A549 (cell line): ENCODE measurements at regions not wholly inside any gene's neighbourhood (a gene's known extent, or its start where the extent isn't known, plus 50 kb on each side); places are given as distances from the start of the nearest gene placed in this dataset.

Experiments
- ATAC-seq, 2 experiments: fragments of 200-7000 bp in 1 of 2; fragments of >200 bp in 1 of 2; cut with Nextera tagmentation in 1 of 2; cut with Tn5 transposase in 1 of 2; 3 replicates each; pipeline versions ENCODE4 v1.8.0 to v1.9.1; 2018 to 2020; ENCODE audit warnings: mild to moderate bottlenecking in 1 of 2, moderate library complexity in 1 of 2
- CTCF ChIA-PET: fragments of 300-600 bp; sonication (Branson Sonifier 250); formaldehyde crosslinking; extraction: SDS; loops from one replicate; lab custom pipeline; 2021; ENCODE audit warnings: antibody characterized with exemption, inconsistent platforms; lab: Yijun Ruan, JAX
- POLR2A ChIA-PET: fragments of 350-600 bp; formaldehyde crosslinking; extraction: SDS; loops from one replicate; lab custom pipeline; 2021; ENCODE audit warnings: antibody characterized with exemption, inconsistent platforms; lab: Yijun Ruan, JAX
- DNase-seq, 2 experiments: peaks; one replicate each; pipeline versions ENCODE4 v3.0.0 to v3.0.0-alpha.2; 2011 to 2016; ENCODE audit warnings: low read depth in 1 of 2, low spot score in 1 of 2
- FAIRE-seq: peaks from 2 replicates; lab custom pipeline; 2011; peaks lifted over from hg19 to GRCh38; lab: Jason Lieb, UNC
- H3K27ac ChIP-seq, 2 experiments: fragments of >200 bp; sonication (Bioruptor Twin); formaldehyde crosslinking; 3 replicates each; pipeline ENCODE4 v1.5.1; 2016 to 2017
- H3K4me1 ChIP-seq: fragments of >200 bp; sonication (Bioruptor Twin); formaldehyde crosslinking; 3 replicates; pipeline ENCODE4 v1.6.1; 2016
- H3K4me2 ChIP-seq: fragments of >200 bp; sonication (Bioruptor Twin); formaldehyde crosslinking; 3 replicates; pipeline ENCODE4 v1.6.1; 2016
- H3K4me3 ChIP-seq: fragments of >200 bp; sonication (Bioruptor Twin); formaldehyde crosslinking; 3 replicates; pipeline ENCODE4 v1.5.1; 2016
- H3K9me3 ChIP-seq: fragments of >200 bp; sonication (Bioruptor Twin); formaldehyde crosslinking; 3 replicates; pipeline ENCODE4 v1.6.1; 2016
- BHLHE40 ChIP-seq: IDR thresholded peaks from 2 replicates; pipeline ENCODE4 v1.6.1; 2012; ENCODE audit warnings: low read depth, low read length, inconsistent platforms
- FOSL2 ChIP-seq, 2 experiments: fragments of 450-650 bp in 1 of 2; fragments of >200 bp in 1 of 2; sonication (Bioruptor Twin) in 1 of 2; formaldehyde crosslinking; IDR thresholded peaks; 2 replicates each; pipeline versions ENCODE4 v1.5.0 to v1.6.1; 2016 to 2020; ENCODE audit warnings: mild to moderate bottlenecking in 1 of 2, moderate library complexity in 1 of 2
- FOXS1 ChIP-seq: fragments of 250-450 bp; sonication (Bioruptor Pico); IDR thresholded peaks from 2 replicates; pipeline ENCODE4 v1.5.0; 2020; ENCODE audit warnings: mild to moderate bottlenecking, moderate library complexity
- HEYL ChIP-seq: fragments of 250-450 bp; sonication (Bioruptor Pico); IDR thresholded peaks from 2 replicates; pipeline ENCODE4 v1.8.0; 2021; ENCODE audit warnings: mild to moderate bottlenecking, moderate library complexity
- KDM1A ChIP-seq: fragments of 200-600 bp; sonication (generic); IDR thresholded peaks from 2 replicates; pipeline ENCODE4 v1.6.1; 2016; ENCODE audit warnings: low read depth, mild to moderate bottlenecking
- NPAS2 ChIP-seq: fragments of 250-450 bp; sonication (Bioruptor Pico); IDR thresholded peaks from 2 replicates; pipeline ENCODE4 v1.8.0; 2022; ENCODE audit warnings: mild to moderate bottlenecking, moderate library complexity, borderline replicate concordance
- NR3C1 ChIP-seq: fragments of >200 bp; sonication (Bioruptor Twin); formaldehyde crosslinking; IDR thresholded peaks from 3 replicates; pipeline ENCODE4 v1.6.1; 2017
- RCOR1 ChIP-seq: fragments of 150-350 bp; IDR thresholded peaks from 2 replicates; pipeline ENCODE4 v1.6.1; 2014; ENCODE audit warnings: antibody characterized with exemption, low read length, low read depth
- TFCP2L1 ChIP-seq: fragments of 250-450 bp; sonication (Bioruptor Pico); IDR thresholded peaks from 2 replicates; pipeline ENCODE4 v1.5.0; 2021; ENCODE audit warnings: mild to moderate bottlenecking
- ZFP36 ChIP-seq: fragments of 450-650 bp; IDR thresholded peaks from 2 replicates; pipeline ENCODE4 v1.6.1; 2014; ENCODE audit warnings: borderline replicate concordance; ENCODE audit not compliant: partially characterized antibody
- ZSCAN20 ChIP-seq: fragments of 250-450 bp; sonication (Bioruptor Pico); IDR thresholded peaks from 2 replicates; pipeline ENCODE4 v1.8.0; 2022; ENCODE audit warnings: mild to moderate bottlenecking, moderate library complexity
- WGBS: methylation state at CpG from one replicate; pipeline ENCODE4 v1.1.6; 2017; ENCODE audit errors: missing lambda C conversion rate; 5-methylcytosine and 5-hydroxymethylcytosine counted together
- TF ChIP-seq, protein P1 (sequence below): IDR thresholded peaks from 2 replicates; pipeline ENCODE4 v1.6.1; 2012
- TF ChIP-seq, protein P2 (sequence below): fragments of >200 bp; sonication (Bioruptor Twin); formaldehyde crosslinking; IDR thresholded peaks from 3 replicates; pipeline ENCODE4 v1.6.1; 2016
- TF ChIP-seq, protein P3 (sequence below): fragments of 200-600 bp; sonication (generic); IDR thresholded peaks from 2 replicates; pipeline ENCODE4 v1.6.1; 2016; ENCODE audit warnings: antibody characterized with exemption, mild to moderate bottlenecking, moderate library complexity
- TF ChIP-seq, protein P4 (sequence below): IDR thresholded peaks from 2 replicates; pipeline ENCODE4 v1.6.1; 2012; ENCODE audit warnings: low read depth, borderline replicate concordance
- TF ChIP-seq, protein P5 (sequence below): fragments of 250-450 bp; sonication (Bioruptor Pico); IDR thresholded peaks from 2 replicates; pipeline ENCODE4 v1.5.0; 2021; ENCODE audit warnings: mild to moderate bottlenecking, moderate library complexity, borderline replicate concordance

DNA sequence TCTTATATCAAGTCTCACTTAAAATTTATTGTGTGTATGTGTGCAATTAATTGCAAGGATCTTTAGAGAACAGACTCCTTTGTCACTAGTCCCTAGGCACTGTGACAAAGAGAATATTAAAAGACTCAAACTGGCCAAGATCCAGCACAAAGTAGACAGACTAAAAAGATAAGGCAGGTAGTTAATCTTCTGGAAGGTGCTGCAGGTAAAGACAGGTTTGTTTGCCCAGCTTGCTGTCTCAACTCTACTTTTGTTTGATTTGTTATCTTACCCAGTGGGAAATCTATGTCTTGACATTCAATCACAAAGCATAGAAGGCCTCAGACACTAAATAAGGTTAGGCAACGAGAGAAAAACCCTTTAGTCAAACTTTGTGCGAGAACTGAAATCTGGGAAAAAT, 807.9 kb upstream of the LRRN3 start (continued):
- TF ChIP-seq, protein P1, sequence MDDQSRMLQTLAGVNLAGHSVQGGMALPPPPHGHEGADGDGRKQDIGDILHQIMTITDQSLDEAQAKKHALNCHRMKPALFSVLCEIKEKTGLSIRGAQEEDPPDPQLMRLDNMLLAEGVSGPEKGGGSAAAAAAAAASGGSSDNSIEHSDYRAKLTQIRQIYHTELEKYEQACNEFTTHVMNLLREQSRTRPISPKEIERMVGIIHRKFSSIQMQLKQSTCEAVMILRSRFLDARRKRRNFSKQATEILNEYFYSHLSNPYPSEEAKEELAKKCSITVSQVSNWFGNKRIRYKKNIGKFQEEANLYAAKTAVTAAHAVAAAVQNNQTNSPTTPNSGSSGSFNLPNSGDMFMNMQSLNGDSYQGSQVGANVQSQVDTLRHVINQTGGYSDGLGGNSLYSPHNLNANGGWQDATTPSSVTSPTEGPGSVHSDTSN, result no peak
- TF ChIP-seq NPAS2 (CRISPR knock-in tag), result no peak

DNA sequence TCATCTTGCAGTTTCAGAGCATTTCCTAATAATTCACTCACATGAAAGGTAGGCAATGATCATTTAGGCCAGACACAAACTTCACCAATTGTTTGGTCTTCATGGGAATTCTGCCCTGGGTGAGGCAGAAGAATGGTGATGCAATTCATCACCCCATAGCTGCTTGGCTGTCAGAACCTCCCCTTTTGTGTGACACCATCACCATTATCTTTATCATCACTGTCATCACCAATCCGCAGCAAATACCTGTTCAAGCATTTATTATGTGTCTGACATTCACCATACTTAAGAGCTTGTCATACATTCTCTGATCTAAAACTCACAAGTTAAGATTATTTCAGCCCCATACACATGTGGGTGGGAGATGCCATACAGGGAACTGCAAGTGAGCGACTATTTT, 799.5 kb upstream of the LRRN3 start:
- WGBS, result 39% methylated on average over 2 of the region's 2 CpGs
- ChIA-PET CTCF (no interaction called here), POLR2A (no interaction called here)
- no peak overlapping the region for H3K4me3 ChIP-seq
- no peak overlapping the region for H3K27ac ChIP-seq
- FAIRE-seq (no peak), ATAC-seq (no peak), DNase-seq (no peak)
- no peak overlapping the region for H3K4me2 ChIP-seq
- TF ChIP-seq, protein P1, result no peak
- TF ChIP-seq, protein P2, sequence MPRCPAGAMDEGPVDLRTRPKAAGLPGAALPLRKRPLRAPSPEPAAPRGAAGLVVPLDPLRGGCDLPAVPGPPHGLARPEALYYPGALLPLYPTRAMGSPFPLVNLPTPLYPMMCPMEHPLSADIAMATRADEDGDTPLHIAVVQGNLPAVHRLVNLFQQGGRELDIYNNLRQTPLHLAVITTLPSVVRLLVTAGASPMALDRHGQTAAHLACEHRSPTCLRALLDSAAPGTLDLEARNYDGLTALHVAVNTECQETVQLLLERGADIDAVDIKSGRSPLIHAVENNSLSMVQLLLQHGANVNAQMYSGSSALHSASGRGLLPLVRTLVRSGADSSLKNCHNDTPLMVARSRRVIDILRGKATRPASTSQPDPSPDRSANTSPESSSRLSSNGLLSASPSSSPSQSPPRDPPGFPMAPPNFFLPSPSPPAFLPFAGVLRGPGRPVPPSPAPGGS, result no peak
- TF ChIP-seq, protein P3, sequence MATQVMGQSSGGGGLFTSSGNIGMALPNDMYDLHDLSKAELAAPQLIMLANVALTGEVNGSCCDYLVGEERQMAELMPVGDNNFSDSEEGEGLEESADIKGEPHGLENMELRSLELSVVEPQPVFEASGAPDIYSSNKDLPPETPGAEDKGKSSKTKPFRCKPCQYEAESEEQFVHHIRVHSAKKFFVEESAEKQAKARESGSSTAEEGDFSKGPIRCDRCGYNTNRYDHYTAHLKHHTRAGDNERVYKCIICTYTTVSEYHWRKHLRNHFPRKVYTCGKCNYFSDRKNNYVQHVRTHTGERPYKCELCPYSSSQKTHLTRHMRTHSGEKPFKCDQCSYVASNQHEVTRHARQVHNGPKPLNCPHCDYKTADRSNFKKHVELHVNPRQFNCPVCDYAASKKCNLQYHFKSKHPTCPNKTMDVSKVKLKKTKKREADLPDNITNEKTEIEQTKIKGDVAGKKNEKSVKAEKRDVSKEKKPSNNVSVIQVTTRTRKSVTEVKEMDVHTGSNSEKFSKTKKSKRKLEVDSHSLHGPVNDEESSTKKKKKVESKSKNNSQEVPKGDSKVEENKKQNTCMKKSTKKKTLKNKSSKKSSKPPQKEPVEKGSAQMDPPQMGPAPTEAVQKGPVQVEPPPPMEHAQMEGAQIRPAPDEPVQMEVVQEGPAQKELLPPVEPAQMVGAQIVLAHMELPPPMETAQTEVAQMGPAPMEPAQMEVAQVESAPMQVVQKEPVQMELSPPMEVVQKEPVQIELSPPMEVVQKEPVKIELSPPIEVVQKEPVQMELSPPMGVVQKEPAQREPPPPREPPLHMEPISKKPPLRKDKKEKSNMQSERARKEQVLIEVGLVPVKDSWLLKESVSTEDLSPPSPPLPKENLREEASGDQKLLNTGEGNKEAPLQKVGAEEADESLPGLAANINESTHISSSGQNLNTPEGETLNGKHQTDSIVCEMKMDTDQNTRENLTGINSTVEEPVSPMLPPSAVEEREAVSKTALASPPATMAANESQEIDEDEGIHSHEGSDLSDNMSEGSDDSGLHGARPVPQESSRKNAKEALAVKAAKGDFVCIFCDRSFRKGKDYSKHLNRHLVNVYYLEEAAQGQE, result no peak
- TF ChIP-seq ZSCAN20 (no peak), FOSL2 (IDR thresholded peaks at IDR 0.05) (no peak), FOSL2 (CRISPR knock-in tag; IDR thresholded peaks at IDR 0.05) (no peak), RCOR1 (no peak), KDM1A (no peak)
- H3K4me1 ChIP-seq, result no peaks in the 10 kb centered on the region
- no peaks in the 10 kb centered on the region for H3K9me3 ChIP-seq

DNA sequence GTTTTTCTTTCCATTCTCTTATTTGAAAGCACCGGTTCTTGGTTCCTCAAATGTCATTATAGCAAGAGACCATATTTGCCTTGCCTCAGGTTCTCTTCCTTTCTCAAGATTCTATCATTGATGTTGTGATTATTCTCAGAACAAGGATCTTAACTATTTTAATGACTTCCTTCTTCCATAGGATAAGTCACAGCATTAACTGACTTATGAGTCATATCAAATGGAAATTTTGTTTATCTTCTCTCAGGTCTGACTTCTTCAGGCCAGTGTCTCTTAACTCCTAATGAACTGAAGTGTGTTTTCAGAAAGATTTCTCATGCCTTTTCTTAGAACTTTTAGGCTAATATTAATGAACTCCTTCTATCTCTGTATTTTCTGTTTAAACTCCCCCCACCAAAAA, 794.6 kb upstream of the LRRN3 start:
- H3K4me2 ChIP-seq, result no peak overlapping the region
- no peak for TF ChIP-seq BHLHE40
- TF ChIP-seq ZFP36, result no peak
- TF ChIP-seq, protein P4, sequence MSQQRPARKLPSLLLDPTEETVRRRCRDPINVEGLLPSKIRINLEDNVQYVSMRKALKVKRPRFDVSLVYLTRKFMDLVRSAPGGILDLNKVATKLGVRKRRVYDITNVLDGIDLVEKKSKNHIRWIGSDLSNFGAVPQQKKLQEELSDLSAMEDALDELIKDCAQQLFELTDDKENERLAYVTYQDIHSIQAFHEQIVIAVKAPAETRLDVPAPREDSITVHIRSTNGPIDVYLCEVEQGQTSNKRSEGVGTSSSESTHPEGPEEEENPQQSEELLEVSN, result no peak
- no peak for TF ChIP-seq NR3C1
- TF ChIP-seq, protein P5, sequence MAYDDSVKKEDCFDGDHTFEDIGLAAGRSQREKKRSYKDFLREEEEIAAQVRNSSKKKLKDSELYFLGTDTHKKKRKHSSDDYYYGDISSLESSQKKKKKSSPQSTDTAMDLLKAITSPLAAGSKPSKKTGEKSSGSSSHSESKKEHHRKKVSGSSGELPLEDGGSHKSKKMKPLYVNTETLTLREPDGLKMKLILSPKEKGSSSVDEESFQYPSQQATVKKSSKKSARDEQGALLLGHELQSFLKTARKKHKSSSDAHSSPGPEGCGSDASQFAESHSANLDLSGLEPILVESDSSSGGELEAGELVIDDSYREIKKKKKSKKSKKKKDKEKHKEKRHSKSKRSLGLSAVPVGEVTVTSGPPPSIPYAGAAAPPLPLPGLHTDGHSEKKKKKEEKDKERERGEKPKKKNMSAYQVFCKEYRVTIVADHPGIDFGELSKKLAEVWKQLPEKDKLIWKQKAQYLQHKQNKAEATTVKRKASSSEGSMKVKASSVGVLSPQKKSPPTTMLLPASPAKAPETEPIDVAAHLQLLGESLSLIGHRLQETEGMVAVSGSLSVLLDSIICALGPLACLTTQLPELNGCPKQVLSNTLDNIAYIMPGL, result no peak
- TF ChIP-seq FOXS1 (CRISPR knock-in tag), result no peak
- TF ChIP-seq TFCP2L1 (CRISPR knock-in tag), result no peak
- no peak for TF ChIP-seq HEYL (CRISPR knock-in tag)
- 18% methylated on average over 1 of the region's 1 CpG for WGBS
- DNase-seq, result no peak
- no peaks in the 10 kb centered on the region for H3K4me1 ChIP-seq
- ChIA-PET POLR2A (no interaction called here), CTCF (no interaction called here)
- H3K4me3 ChIP-seq, result no peak overlapping the region
- ATAC-seq, result no peak
- H3K9me3 ChIP-seq, result no peaks in the 10 kb centered on the region
- no peak for FAIRE-seq
- H3K27ac ChIP-seq, result no peak overlapping the region
